Osteocyte (in vitro differentiated cells): ENCODE measurements at regions not wholly inside any gene's neighbourhood (a gene's known extent, or its start where the extent isn't known, plus 50 kb on each side); places are given as distances from the start of the nearest gene placed in this dataset.
"Not testable (repeated sequence)": the region's sequence is repeated elsewhere in the genome, so short reads cannot be mapped to it uniquely, and the experiment has no call there.

Experiments
- DNase-seq: peaks from one replicate; pipeline ENCODE4 v3.0.0; 2021; ENCODE audit warnings: mixed read lengths; ENCODE audit not compliant: unreplicated experiment; ENCODE audit errors: extremely low spot score
- H3K27ac Mint-ChIP-seq: one replicate; pipeline ENCODE4 v1.8.0; 2021; ENCODE audit warnings: mild to moderate bottlenecking, mixed read lengths; ENCODE audit not compliant: unreplicated experiment
- H3K27me3 Mint-ChIP-seq: one replicate; pipeline ENCODE4 v1.8.0; 2021; ENCODE audit warnings: mixed read lengths; ENCODE audit not compliant: unreplicated experiment
- H3K36me3 Mint-ChIP-seq: one replicate; pipeline ENCODE4 v1.8.0; 2021; ENCODE audit warnings: mixed read lengths; ENCODE audit not compliant: unreplicated experiment
- H3K4me1 Mint-ChIP-seq: one replicate; pipeline ENCODE4 v1.8.0; 2021; ENCODE audit warnings: mixed read lengths; ENCODE audit not compliant: unreplicated experiment
- H3K4me3 Mint-ChIP-seq: one replicate; pipeline ENCODE4 v1.8.0; 2021; ENCODE audit warnings: mild to moderate bottlenecking, moderate library complexity, mixed read lengths; ENCODE audit not compliant: unreplicated experiment
- H3K9me3 Mint-ChIP-seq: one replicate; pipeline ENCODE4 v1.8.0; 2021; ENCODE audit warnings: mixed read lengths; ENCODE audit not compliant: unreplicated experiment
- TF ChIP-seq, protein P1 (sequence below): fragments of 200-600 bp; sonication (generic); IDR thresholded peaks from 2 replicates; pipeline ENCODE4 v1.5.0; 2021; ENCODE audit warnings: antibody characterized with exemption, mild to moderate bottlenecking, moderate library complexity

DNA sequence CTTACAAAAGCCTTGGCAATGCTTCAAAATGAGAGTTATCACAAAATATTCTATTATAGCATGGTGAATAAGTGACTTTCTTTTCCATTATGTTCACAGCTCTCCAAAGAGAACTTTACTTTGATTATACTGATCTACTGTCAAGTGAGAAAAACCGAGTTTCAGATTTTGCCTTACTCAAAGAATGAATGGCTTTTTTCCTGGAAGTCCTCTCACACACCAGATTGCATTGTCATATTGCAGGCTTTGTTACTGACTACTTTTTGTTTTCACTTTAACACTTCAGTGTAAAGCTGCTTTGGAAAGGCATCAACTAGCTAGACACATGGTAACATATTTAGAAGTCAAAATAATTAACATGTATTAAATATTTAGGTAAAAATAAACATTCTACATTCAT is 765.2 kb upstream of the NUDT12 start:
- DNase-seq = no peak
- TF ChIP-seq, protein P1, sequence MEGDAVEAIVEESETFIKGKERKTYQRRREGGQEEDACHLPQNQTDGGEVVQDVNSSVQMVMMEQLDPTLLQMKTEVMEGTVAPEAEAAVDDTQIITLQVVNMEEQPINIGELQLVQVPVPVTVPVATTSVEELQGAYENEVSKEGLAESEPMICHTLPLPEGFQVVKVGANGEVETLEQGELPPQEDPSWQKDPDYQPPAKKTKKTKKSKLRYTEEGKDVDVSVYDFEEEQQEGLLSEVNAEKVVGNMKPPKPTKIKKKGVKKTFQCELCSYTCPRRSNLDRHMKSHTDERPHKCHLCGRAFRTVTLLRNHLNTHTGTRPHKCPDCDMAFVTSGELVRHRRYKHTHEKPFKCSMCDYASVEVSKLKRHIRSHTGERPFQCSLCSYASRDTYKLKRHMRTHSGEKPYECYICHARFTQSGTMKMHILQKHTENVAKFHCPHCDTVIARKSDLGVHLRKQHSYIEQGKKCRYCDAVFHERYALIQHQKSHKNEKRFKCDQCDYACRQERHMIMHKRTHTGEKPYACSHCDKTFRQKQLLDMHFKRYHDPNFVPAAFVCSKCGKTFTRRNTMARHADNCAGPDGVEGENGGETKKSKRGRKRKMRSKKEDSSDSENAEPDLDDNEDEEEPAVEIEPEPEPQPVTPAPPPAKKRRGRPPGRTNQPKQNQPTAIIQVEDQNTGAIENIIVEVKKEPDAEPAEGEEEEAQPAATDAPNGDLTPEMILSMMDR = no peak
- Mint-ChIP-seq H3K36me3 (no peaks in the 10 kb centered on the region), H3K9me3 (peaks cover 18% of the 10 kb centered on the region), H3K4me1 (no peaks in the 10 kb centered on the region), H3K27me3 (no peaks in the 10 kb centered on the region), H3K27ac (no peak overlapping the region), H3K4me3 (no peak overlapping the region)

DNA sequence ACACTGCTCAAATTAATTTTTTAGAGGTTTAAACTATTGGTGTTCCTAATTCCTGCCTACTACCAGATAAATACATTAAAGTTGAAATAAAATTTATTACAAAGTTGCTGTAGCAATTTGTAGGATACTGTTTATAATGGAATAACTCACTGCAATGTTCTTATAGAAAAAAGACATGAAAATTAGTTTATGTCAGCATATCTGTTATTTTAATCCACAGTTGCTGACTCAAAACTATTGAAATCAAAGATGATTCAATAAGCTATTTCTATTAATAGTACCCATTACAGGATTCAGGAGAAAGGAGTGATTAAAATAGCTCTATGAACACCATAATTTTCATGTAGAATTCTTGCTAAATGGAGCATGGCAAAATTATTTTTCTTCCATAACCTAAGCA is 764.4 kb upstream of the NUDT12 start:
- Mint-ChIP-seq H3K36me3 (no peaks in the 10 kb centered on the region), H3K27me3 (no peaks in the 10 kb centered on the region), H3K4me1 (no peaks in the 10 kb centered on the region), H3K9me3 (peaks cover 10% of the 10 kb centered on the region), H3K27ac (no peak overlapping the region), H3K4me3 (no peak overlapping the region)
- DNase-seq = no peak
- TF ChIP-seq, protein P1 = no peak

DNA sequence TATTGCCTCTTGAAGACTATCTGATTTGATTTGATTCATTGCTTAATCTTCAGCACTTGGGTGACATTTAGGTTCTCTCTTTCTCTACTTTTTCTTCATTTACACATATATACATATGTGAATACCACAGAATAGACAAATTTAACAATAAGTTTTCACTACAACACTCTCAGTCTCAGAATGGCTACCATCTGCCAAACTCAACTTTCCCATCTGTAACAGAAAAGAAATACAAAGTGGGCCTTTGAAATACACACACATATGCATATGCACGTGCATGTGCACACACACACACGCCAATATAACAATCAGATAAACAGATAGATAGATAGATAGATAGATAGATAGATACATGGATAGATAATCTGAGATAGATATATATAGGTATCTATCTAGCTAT is 762.8 kb upstream of the NUDT12 start:
- Mint-ChIP-seq H3K27ac (no peak overlapping the region), H3K27me3 (no peaks in the 10 kb centered on the region), H3K4me1 (no peaks in the 10 kb centered on the region), H3K36me3 (no peaks in the 10 kb centered on the region), H3K4me3 (no peak overlapping the region), H3K9me3 (no peaks in the 10 kb centered on the region)
- DNase-seq = no peak
- TF ChIP-seq, protein P1 = no peak

DNA sequence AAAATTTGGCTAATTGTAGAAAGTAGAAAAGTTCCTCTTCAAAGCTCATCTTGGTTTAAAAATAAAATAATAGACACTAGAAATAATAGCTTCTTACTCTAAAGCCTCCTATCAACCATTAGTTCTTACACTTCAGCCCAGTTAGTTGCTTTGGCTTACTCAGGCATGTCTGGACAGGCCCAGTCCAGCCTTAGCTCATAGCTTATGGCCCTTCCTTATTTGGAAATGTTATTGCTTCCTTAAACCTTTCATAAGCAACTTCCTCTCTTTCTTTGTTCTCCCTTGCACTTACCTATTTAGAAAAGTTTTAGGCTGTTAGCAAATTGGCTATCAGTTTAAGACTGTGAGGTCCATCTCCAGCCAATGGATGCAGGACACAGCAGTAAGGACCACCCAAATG is 754.1 kb upstream of the NUDT12 start:
- not testable (repeated sequence) for H3K27me3 Mint-ChIP-seq, H3K36me3 Mint-ChIP-seq, H3K9me3 Mint-ChIP-seq, DNase-seq, H3K27ac Mint-ChIP-seq, H3K4me3 Mint-ChIP-seq, H3K4me1 Mint-ChIP-seq

DNA sequence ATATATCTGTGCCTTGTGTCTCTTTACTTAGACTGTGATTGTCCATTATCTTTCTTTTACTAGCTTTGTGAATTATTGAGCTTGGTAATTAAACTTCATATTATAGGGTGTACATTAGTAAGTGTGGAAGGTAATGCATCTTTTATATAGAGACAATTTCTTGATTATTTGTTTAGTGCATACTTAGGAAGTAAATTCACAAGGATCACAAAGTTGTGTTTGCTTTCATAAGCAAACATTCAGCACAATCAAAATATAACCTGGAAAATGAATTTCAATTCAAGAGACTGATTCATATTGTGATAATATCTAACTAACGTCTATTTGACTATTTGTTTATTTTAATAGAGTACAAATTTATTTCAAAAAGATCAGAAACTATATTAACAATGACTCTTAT is 749.9 kb upstream of the NUDT12 start:
- Mint-ChIP-seq H3K27me3 (no peaks in the 10 kb centered on the region), H3K4me3 (no peak overlapping the region), H3K4me1 (peaks cover 4% of the 10 kb centered on the region)

More for the DNA sequence above, 749.9 kb upstream of the NUDT12 start:
- no peaks in the 10 kb centered on the region for H3K9me3 Mint-ChIP-seq
- H3K36me3 Mint-ChIP-seq = no peaks in the 10 kb centered on the region
- TF ChIP-seq, protein P1 = no peak
- no peak overlapping the region for H3K27ac Mint-ChIP-seq
- DNase-seq = no peak
